Erythroblast (primary cell): ENCODE measurements at regions not wholly inside any gene's neighbourhood (a gene's known extent, or its start where the extent isn't known, plus 50 kb on each side); places are given as distances from the start of the nearest gene placed in this dataset.

Experiments
- GATA1 ChIP-seq: IDR thresholded peaks from 2 replicates; pipeline ENCODE4 v1.6.1; 2011; ENCODE audit warnings: low read depth, mild to moderate bottlenecking, control low read depth, low read length, moderate library complexity
- POLR2A ChIP-seq: IDR thresholded peaks from 2 replicates; pipeline ENCODE4 v1.6.1; 2011; ENCODE audit warnings: mild to moderate bottlenecking, low read length

GRCh38 chr3:31420311-31420710 is 112.4 kb upstream of the STT3B start:
- no peak for TF ChIP-seq POLR2A
- no peak for TF ChIP-seq GATA1
